Fibroblast of villous mesenchyme (primary cell): ENCODE measurements at regions not wholly inside any gene's neighbourhood (a gene's known extent, or its start where the extent isn't known, plus 50 kb on each side); places are given as distances from the start of the nearest gene placed in this dataset.
"Not testable (repeated sequence)": the region's sequence is repeated elsewhere in the genome, so short reads cannot be mapped to it uniquely, and the experiment has no call there.

Experiments used
- DNase-seq: peaks from one replicate; pipeline ENCODE4 v3.0.0-alpha.2; 2010; ENCODE audit warnings: low read depth
- H3K4me3 ChIP-seq: 2 replicates; pipeline ENCODE4 v1.5.1; 2011; ENCODE audit warnings: low read depth, mild to moderate bottlenecking, low read length
- TF ChIP-seq, protein P1 (sequence below): IDR thresholded peaks from 2 replicates; pipeline ENCODE4 v1.5.1; 2012; ENCODE audit warnings: low read depth, mild to moderate bottlenecking, low read length; ENCODE audit not compliant: insufficient read depth

DNA sequence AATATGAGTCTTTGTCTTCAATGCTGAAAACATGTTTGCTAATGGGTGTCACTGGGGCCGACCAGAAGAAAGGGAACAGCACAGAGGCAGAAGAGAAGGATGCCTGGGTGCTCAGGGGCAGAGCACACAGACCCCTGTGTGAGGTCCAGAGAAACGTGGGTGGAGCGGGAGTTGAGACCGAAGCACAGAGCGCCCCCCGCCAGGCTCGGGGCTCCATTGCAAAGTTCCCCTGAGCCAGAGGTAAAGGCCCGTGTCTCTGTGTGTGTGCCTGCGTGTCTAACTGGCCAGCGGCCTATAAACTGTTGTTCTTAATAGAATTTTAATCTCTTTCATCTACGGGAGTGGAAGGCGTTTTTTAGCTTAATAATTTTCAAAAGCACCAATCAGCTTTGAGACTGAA lies 343.1 kb downstream of the TEX29 start:
- DNase-seq = no peak
- TF ChIP-seq, protein P1, sequence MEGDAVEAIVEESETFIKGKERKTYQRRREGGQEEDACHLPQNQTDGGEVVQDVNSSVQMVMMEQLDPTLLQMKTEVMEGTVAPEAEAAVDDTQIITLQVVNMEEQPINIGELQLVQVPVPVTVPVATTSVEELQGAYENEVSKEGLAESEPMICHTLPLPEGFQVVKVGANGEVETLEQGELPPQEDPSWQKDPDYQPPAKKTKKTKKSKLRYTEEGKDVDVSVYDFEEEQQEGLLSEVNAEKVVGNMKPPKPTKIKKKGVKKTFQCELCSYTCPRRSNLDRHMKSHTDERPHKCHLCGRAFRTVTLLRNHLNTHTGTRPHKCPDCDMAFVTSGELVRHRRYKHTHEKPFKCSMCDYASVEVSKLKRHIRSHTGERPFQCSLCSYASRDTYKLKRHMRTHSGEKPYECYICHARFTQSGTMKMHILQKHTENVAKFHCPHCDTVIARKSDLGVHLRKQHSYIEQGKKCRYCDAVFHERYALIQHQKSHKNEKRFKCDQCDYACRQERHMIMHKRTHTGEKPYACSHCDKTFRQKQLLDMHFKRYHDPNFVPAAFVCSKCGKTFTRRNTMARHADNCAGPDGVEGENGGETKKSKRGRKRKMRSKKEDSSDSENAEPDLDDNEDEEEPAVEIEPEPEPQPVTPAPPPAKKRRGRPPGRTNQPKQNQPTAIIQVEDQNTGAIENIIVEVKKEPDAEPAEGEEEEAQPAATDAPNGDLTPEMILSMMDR = no peak

DNA sequence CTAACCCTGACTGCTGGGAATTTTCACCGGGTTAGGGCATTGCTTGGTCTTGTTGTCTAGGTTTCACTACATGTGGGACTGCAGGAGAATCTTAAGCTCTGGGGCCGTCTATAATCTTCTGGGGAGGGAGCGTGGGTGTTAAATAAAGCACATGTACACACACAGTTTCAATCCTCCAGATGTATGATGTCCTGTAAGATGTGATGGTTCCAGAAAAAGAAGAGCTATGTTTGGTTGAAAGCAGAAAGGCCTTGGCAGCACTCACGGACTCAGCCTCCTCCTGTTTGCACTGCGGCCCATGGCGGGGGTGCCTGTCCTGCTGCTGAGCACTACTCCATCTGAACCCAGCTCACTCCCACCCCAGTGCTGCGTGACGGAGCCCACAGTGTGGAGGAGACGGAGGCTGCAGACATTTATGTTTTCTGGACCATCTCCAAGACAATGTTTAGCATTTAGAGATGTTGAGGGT lies 343.5 kb downstream of the TEX29 start:
- DNase-seq = no peak
- H3K4me3 ChIP-seq = no peak overlapping the region
- TF ChIP-seq, protein P1 = no peak

More for the DNA sequence above, 343.1 kb downstream of the TEX29 start:
- H3K4me3 ChIP-seq = no peak overlapping the region

DNA sequence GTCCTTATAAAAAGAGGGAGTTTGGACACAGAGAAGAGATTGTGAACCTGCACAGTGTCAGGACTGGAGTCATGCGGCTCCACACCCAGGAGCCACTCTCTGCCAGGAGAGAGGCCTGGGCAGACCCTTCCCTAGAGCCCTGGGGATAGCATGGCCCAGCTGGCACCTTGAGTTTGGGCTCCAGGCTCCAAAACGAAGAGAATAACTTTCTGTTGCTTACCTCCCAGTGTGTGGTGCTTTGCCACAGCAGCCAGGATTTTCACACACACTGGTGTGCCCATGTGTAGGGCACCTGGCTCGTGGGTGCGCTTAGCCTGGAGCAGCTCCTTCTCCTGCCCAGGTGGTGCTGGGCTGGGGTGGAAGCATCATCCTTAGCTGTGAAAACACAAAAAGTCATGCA lies 344.3 kb downstream of the TEX29 start:
- DNase-seq = no peak
- TF ChIP-seq, protein P1 = no peak
- H3K4me3 ChIP-seq = no peak overlapping the region

DNA sequence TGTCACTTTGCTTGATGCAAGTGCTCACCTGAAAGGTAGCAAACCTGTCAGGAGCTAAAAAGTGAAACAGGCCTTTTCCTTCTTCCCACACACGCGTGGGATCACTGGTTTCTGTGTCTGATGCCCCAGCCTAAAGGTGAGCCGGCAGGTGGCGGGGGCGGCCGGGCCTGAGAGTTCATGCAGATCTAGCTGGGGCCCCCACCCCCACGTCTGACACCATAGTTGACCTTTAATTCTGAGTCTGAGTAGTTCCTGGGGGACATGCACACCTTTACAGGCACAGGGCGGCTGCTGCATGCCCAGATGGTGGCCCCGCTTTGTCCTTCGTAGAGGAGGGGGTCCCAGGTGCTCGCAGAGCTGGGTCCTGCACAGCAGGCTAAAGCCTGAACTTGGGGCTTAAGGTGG lies 345.3 kb downstream of the TEX29 start:
- TF ChIP-seq, protein P1 = no peak
- DNase-seq = no peak
- no peak overlapping the region for H3K4me3 ChIP-seq

DNA sequence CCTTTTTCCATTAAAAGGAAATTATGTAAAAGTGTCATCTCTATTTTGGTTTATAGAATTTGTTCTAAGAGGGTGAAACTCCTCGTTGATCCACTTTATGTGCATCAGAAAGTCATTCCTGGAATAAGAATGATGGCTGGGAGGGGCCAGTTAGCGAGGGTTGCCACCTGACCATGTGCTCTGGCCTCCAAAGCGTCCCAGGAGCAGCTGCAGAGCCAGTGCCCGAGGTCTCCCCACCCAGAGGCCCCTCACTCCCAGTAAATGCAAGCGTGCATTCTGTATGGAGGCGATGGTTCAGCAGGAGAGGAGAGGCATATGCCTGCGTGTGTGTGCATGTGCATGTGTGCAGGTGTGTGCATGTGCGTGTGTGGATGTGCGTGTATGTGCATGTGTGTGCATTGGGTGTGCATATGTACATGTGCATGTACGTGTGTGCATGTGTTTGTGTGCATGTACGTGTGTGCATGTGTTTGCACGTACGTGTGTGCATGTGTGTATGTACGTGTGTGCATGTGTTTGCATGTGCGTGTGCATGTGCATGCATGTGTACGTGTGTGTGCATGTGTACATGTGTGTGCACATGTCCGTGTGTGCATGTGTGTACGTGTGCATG lies 345.8 kb downstream of the TEX29 start:
- no peak overlapping the region for H3K4me3 ChIP-seq
- TF ChIP-seq, protein P1 = no peak
- DNase-seq = no peak

DNA sequence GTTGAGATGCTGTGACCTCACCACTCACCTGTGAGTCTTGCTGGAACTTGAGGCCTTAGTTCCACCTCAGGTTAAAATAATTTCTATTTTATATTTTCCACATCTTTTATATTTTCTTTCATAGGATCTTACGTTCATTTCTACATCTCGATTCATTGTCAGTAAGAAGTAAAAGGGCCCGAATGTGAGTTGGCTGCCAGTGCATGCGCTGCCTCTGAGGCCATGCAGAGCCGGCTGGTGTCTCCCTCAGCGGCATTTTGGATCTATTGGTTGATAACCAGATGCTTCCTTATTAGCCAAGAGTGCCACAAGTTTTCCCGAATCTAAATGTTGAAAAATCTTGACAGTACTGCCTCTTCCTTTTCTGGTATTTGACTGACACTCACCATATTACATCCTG lies 347.3 kb downstream of the TEX29 start:
- no peak for DNase-seq
- TF ChIP-seq, protein P1 = no peak
- no peak overlapping the region for H3K4me3 ChIP-seq

DNA sequence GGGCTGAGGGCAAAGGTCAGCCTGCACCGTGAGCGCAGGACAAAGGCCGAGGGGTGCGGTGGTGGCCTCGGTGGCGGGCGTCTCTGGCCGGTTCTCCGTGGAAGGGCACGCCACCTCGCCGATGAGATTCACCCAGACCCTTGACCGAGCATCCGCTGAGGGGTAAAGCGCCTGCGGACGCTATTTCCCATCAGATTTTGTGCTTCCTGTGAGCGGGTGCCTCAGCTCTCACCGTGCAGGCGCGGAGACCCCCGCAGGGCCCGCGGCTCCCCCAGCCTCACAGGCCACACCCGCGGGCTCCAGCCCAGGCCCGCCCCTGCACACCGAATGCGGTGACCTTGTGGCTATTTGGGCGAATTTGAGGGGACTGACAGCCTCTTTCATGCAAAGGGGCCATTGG lies 348.0 kb downstream of the TEX29 start:
- no peak overlapping the region for H3K4me3 ChIP-seq
- TF ChIP-seq, protein P1 = no peak

DNA sequence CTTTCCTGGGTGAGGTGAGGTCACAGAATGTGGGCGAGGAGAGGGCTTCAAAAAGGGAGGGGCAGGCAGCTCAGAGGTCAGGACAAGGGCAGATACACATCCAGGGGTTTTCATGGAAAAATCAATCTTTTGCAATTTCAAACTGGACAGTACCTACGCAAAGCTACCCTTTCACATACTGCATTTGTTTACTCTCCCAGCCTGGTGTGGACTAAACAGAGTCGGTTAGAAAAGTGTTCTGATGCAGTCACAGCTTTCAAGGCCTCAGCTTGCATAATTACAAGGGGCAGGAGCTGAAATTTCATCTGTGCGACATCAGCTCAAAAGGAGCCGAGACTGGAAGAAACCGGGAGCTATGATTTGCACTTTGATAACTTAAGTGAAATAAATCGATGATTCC lies 351.8 kb downstream of the TEX29 start:
- H3K4me3 ChIP-seq, DNase-seq: not testable (repeated sequence)

More for the DNA sequence above, 348.0 kb downstream of the TEX29 start:
- no peak for DNase-seq

DNA sequence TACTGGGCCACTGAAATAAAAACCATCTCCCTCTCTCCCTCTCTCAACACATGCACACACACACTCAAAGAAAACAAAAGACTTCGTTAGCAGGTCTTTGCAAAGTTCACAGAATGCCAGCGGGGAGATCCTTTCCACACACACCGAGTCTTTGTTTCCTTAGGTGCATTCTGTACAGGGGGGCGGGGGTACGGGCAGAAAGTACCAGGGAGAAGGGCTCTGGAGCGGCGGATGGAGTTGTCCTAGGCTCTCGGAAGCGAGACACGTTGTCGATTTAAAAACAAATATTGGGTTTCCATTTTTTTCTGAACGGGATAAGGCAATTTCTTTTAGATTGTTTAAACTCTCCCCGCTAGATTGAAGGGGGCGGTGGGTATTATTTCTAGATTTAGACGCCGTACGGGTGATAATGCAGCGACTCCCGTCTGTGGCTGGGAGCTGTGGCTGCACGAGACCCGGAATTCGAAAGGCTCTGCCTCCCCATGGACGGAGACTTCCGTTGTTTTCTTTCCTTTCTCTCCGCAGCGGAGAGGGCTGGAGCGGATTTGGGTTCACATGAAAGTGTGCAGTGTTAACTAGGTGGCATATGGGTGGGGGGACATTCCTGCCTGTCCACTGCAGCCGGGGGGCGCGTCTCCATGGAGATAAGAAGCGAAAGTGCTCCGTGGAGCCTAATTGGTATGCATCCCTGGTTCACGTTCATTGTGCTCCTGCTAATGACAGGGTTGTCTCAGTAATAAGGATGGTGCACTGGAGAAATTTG lies 357.9 kb downstream of the TEX29 start:
- not testable (repeated sequence) for H3K4me3 ChIP-seq, DNase-seq

DNA sequence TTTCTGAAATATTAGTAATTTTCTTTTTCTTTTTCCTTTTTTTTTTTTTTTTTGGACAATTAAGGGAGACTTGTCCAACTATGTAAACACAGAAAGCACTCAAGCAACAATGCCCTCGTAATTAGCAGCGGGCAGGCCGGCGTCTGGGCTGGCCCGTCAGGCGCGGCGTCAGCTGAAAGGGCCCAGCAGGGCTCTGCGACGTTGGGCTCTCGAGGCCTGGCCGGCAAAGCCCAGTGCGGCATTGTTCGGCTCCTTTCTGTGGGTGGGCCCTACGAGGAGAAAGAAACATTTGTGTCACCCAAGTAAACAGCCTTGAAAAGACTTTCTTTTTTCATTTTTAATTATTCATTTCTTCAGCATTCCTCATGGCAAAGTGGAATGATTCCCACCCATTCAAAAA lies 359.2 kb downstream of the TEX29 start:
- not testable (repeated sequence) for H3K4me3 ChIP-seq, DNase-seq
